H1 (cell line): ENCODE measurements at regions not wholly inside any gene's neighbourhood (a gene's known extent, or its start where the extent isn't known, plus 50 kb on each side); places are given as distances from the start of the nearest gene placed in this dataset.

ENCODE experiments used
- CTCF ChIA-PET: fragments of 300-600 bp; sonication (Branson Sonifier 250); formaldehyde crosslinking; loops from one replicate; lab custom pipeline; 2021; ENCODE audit not compliant: partially characterized antibody; lab: Charles Lee
- POLR2A ChIA-PET: fragments of 300-600 bp; sonication (Branson Sonifier 250); formaldehyde crosslinking; loops from one replicate; lab custom pipeline; 2021; ENCODE audit warnings: inconsistent platforms; ENCODE audit not compliant: partially characterized antibody; lab: Charles Lee
- DNase-seq, 2 experiments: peaks; one replicate each; pipeline versions ENCODE4 v3.0.0 to v3.0.0-alpha.2; 2010 to 2022; ENCODE audit warnings: low spot score in 2 of 2, low read depth in 1 of 2, mixed read lengths in 1 of 2
- FAIRE-seq: peaks from 2 replicates; lab custom pipeline; 2011; peaks lifted over from hg19 to GRCh38; lab: Jason Lieb, UNC
- H2AFZ ChIP-seq: 2 replicates; pipeline ENCODE4 v1.8.1; 2012; ENCODE audit warnings: low read length, inconsistent platforms
- H2AK5ac ChIP-seq: 2 replicates; pipeline ENCODE4 v1.6.1; 2013; ENCODE audit warnings: low read depth, low read length
- H2BK120ac ChIP-seq: replicated peaks from 2 replicates; pipeline ENCODE3; 2013; ENCODE audit warnings: low read depth, low read length, inconsistent platforms
- H2BK12ac ChIP-seq: 2 replicates; pipeline ENCODE4 v1.6.1; 2013; ENCODE audit warnings: low read depth, low read length
- H2BK15ac ChIP-seq: 2 replicates; pipeline ENCODE4 v1.6.1; 2013; ENCODE audit warnings: low read length
- H2BK20ac ChIP-seq: 2 replicates; pipeline ENCODE4 v1.6.1; 2013; ENCODE audit warnings: low read length
- H2BK5ac ChIP-seq: 2 replicates; pipeline ENCODE4 v1.6.1; 2013; ENCODE audit warnings: low read depth, low read length
- H3K14ac ChIP-seq: 2 replicates; pipeline ENCODE4 v1.6.1; 2013; ENCODE audit warnings: inconsistent platforms; ENCODE audit not compliant: insufficient read length
- H3K18ac ChIP-seq: 2 replicates; pipeline ENCODE4 v1.6.1; 2013; ENCODE audit warnings: low read length; ENCODE audit errors: extremely low read depth
- H3K23ac ChIP-seq: 2 replicates; pipeline ENCODE4 v1.6.1; 2013; ENCODE audit warnings: inconsistent platforms; ENCODE audit not compliant: insufficient read length
- H3K23me2 ChIP-seq: 2 replicates; pipeline ENCODE4 v1.6.1; 2013; ENCODE audit warnings: low read depth, low read length
- H3K27ac ChIP-seq: 2 replicates; pipeline ENCODE4 v1.6.1; 2011; ENCODE audit warnings: low read depth, low read length, inconsistent platforms
- H3K27me3 ChIP-seq, 4 experiments: replicated peaks in 1 of 4; 1 replicate in 1 of 4; 2 replicates in 3 of 4; pipeline versions ENCODE4 v1.6.1 to v1.8.1; 2011 to 2013; ENCODE audit warnings: low read length in 3 of 4, mild to moderate bottlenecking in 3 of 4, inconsistent platforms in 2 of 4, mixed read lengths in 2 of 4, moderate library complexity in 1 of 4; ENCODE audit not compliant: control insufficient read depth in 3 of 4, insufficient read depth in 3 of 4; ENCODE audit errors: extremely low read depth in 1 of 4
- H3K36me3 ChIP-seq, 4 experiments: 2 replicates each; pipeline versions ENCODE4 v1.6.1 to v1.8.1; 2011 to 2013; ENCODE audit warnings: mild to moderate bottlenecking in 4 of 4, low read length in 3 of 4, moderate library complexity in 2 of 4, control low read depth in 1 of 4, inconsistent platforms in 1 of 4; ENCODE audit not compliant: insufficient read depth in 4 of 4, control insufficient read depth in 2 of 4
- H3K4ac ChIP-seq: replicated peaks from 2 replicates; pipeline ENCODE3; 2013; ENCODE audit warnings: low read length, low read depth, mixed read lengths, inconsistent platforms; ENCODE audit not compliant: insufficient read length
- H3K4me1 ChIP-seq, 4 experiments: replicated peaks in 1 of 4; 1 replicate in 1 of 4; 2 replicates in 3 of 4; pipeline versions ENCODE4 v1.6.1 to v1.8.1; 2011 to 2013; ENCODE audit warnings: low read length in 3 of 4, inconsistent platforms in 2 of 4, mixed read lengths in 1 of 4; ENCODE audit not compliant: insufficient read depth in 4 of 4, control insufficient read depth in 3 of 4
- H3K4me2 ChIP-seq, 2 experiments: 2 replicates each; pipeline versions ENCODE4 v1.6.1 to v1.8.1; 2011 to 2013; ENCODE audit warnings: low read depth in 2 of 2, low read length in 2 of 2, control low read depth in 1 of 2, inconsistent platforms in 1 of 2, mild to moderate bottlenecking in 1 of 2; ENCODE audit not compliant: insufficient read depth in 1 of 2
- H3K4me3 ChIP-seq, 4 experiments: fragments of 200-600, 300-600 bp in 1 of 4; sonication (generic), shearing (Covaris generic), sonication (Bioruptor Twin) in 1 of 4; 2 replicates each; pipeline versions ENCODE4 v1.5.1 to v1.8.1; 2011 to 2016; ENCODE audit warnings: low read length in 4 of 4, low read depth in 3 of 4, control low read depth in 2 of 4, inconsistent platforms in 2 of 4, mild to moderate bottlenecking in 2 of 4, mixed read lengths in 1 of 4, moderate library complexity in 1 of 4; ENCODE audit not compliant: insufficient read depth in 2 of 4; ENCODE audit errors: extremely low read depth in 1 of 4
- H3K56ac ChIP-seq: replicated peaks from 2 replicates; pipeline ENCODE3; 2013; ENCODE audit warnings: low read depth, mild to moderate bottlenecking, mixed read lengths, low read length, inconsistent platforms; ENCODE audit not compliant: insufficient read length
- H3K79me1 ChIP-seq: 2 replicates; pipeline ENCODE4 v1.6.1; 2013; ENCODE audit warnings: low read depth, low read length, control low read depth
- H3K79me2 ChIP-seq, 2 experiments: 2 replicates each; pipeline versions ENCODE4 v1.6.1 to v1.8.1; 2012 to 2013; ENCODE audit warnings: low read length in 2 of 2, mild to moderate bottlenecking in 2 of 2, inconsistent platforms in 1 of 2; ENCODE audit not compliant: insufficient read depth in 2 of 2, control insufficient read depth in 1 of 2
- H3K9ac ChIP-seq, 4 experiments: replicated peaks in 1 of 4; 1 replicate in 1 of 4; 2 replicates in 3 of 4; pipeline versions ENCODE4 v1.6.1 to v1.8.1; 2011 to 2013; ENCODE audit warnings: low read depth in 3 of 4, low read length in 3 of 4, control low read depth in 2 of 4, mild to moderate bottlenecking in 2 of 4, moderate library complexity in 2 of 4, inconsistent platforms in 1 of 4; ENCODE audit errors: extremely low read depth in 1 of 4
- H3K9me3 ChIP-seq, 2 experiments: 2 replicates each; pipeline versions ENCODE4 v1.6.1 to v1.8.1; 2012 to 2013; ENCODE audit warnings: mild to moderate bottlenecking in 2 of 2, moderate library complexity in 2 of 2, control low read depth in 1 of 2, inconsistent platforms in 1 of 2, low read depth in 1 of 2, low read length in 1 of 2, mixed read lengths in 1 of 2; ENCODE audit not compliant: insufficient read depth in 2 of 2
- H4K20me1 ChIP-seq, 2 experiments: replicated peaks in 1 of 2; 2 replicates each; pipeline versions ENCODE3 to v1.8.1; 2011 to 2013; ENCODE audit warnings: inconsistent platforms in 2 of 2, low read length in 2 of 2, mild to moderate bottlenecking in 1 of 2; ENCODE audit not compliant: insufficient read depth in 2 of 2, control insufficient read depth in 1 of 2
- H4K5ac ChIP-seq: 2 replicates; pipeline ENCODE4 v1.6.1; 2013; ENCODE audit warnings: low read length, low read depth, mixed read lengths, inconsistent platforms; ENCODE audit not compliant: insufficient read length
- H4K8ac ChIP-seq: 2 replicates; pipeline ENCODE4 v1.8.0; 2013; ENCODE audit warnings: mild to moderate bottlenecking, moderate library complexity, low read length, inconsistent platforms; ENCODE audit not compliant: insufficient read depth; ENCODE audit errors: extremely low read depth
- H4K91ac ChIP-seq: replicated peaks from 2 replicates; pipeline ENCODE3; 2013; ENCODE audit warnings: low read length, mixed read lengths, inconsistent platforms; ENCODE audit not compliant: insufficient read length
- ASH2L ChIP-seq: fragments of 200-600, 300-600 bp; sonication (generic); IDR thresholded peaks from one replicate; pipeline ENCODE4 v1.7.1; 2017; ENCODE audit warnings: low read length
- ATF2 ChIP-seq: IDR thresholded peaks from 2 replicates; pipeline ENCODE4 v1.6.1; 2012; ENCODE audit warnings: low read length, inconsistent platforms
- CBX8 ChIP-seq: fragments of 300-800, 300-1000 bp; sonication (generic); IDR thresholded peaks from 2 replicates; pipeline ENCODE4 v1.7.1; 2016; ENCODE audit warnings: low read depth, low read length, borderline replicate concordance
- CTBP2 ChIP-seq: IDR thresholded peaks from 2 replicates; pipeline ENCODE4 v1.7.0; 2011; ENCODE audit warnings: borderline replicate concordance, mild to moderate bottlenecking, moderate library complexity, mixed read lengths, low read length; ENCODE audit not compliant: insufficient read depth, insufficient read length
- EP300 ChIP-seq, 2 experiments: IDR thresholded peaks; 1 replicate in 1 of 2; 2 replicates in 1 of 2; pipeline ENCODE4 v1.6.1; 2011 to 2012; ENCODE audit warnings: low read depth in 2 of 2, low read length in 2 of 2, mild to moderate bottlenecking in 2 of 2, borderline replicate concordance in 1 of 2, inconsistent platforms in 1 of 2, moderate library complexity in 1 of 2
- EZH2 ChIP-seq: fragments of 200-600 bp; sonication (generic); IDR thresholded peaks from 2 replicates; pipeline ENCODE4 v1.7.1; 2012; ENCODE audit warnings: low read depth, mild to moderate bottlenecking, moderate library complexity, low read length, inconsistent platforms; ENCODE audit not compliant: severe bottlenecking
- GABPA ChIP-seq: IDR thresholded peaks from 2 replicates; pipeline ENCODE4 v1.6.1; 2011; ENCODE audit warnings: mild to moderate bottlenecking, low read length, moderate library complexity, borderline replicate concordance; ENCODE audit not compliant: insufficient read depth
- MAFK ChIP-seq: IDR thresholded peaks from 2 replicates; pipeline ENCODE4 v1.6.1; 2012; ENCODE audit warnings: low read depth, mild to moderate bottlenecking, improper control_type of control experiment, low read length
- POU5F1 ChIP-seq: IDR thresholded peaks from 2 replicates; pipeline ENCODE4 v1.6.1; 2011; ENCODE audit warnings: low read depth, mild to moderate bottlenecking, low read length, moderate library complexity
- RXRA ChIP-seq: IDR thresholded peaks from 2 replicates; pipeline ENCODE4 v1.6.1; 2011; ENCODE audit warnings: low read depth, mild to moderate bottlenecking, low read length, moderate library complexity; ENCODE audit not compliant: insufficient read depth
- SP4 ChIP-seq: IDR thresholded peaks from 2 replicates; pipeline ENCODE4 v1.6.1; 2012; ENCODE audit warnings: low read length, inconsistent platforms
- WGBS, 2 experiments: shearing (Covaris generic) in 1 of 2; methylation state at CpG; one replicate each; pipeline versions ENCODE4 v1.1.6 to v1.1.7; 2013 to 2015; ENCODE audit warnings: low lambda C conversion rate in 2 of 2, mixed read lengths in 2 of 2, inconsistent platforms in 1 of 2, low coverage in 1 of 2, missing lambda C conversion rate in 1 of 2; ENCODE audit not compliant: insufficient replicate concordance in 2 of 2, insufficient coverage in 1 of 2, insufficient read length in 1 of 2; ENCODE audit errors: extremely low coverage in 1 of 2, missing lambda C conversion rate in 1 of 2; 5-methylcytosine and 5-hydroxymethylcytosine counted together
- TF ChIP-seq, protein P1 (sequence below): IDR thresholded peaks from 2 replicates; pipeline ENCODE4 v1.6.1; 2012; ENCODE audit warnings: inconsistent platforms

- Histone ChIP-seq H3K9ac (no peak overlapping the region), H3K14ac (no peak overlapping the region), H4K20me1 (no peaks in the 10 kb centered on the region), H3K23ac (no peak overlapping the region), H4K8ac (no peak overlapping the region), H3K4ac (no peak overlapping the region), H3K27me3 (no peaks in the 10 kb centered on the region), H3K4me1 (no peaks in the 10 kb centered on the region), H3K18ac (no peak overlapping the region), H2BK15ac (no peak overlapping the region), H3K27ac (no peak overlapping the region), H3K36me3 (no peaks in the 10 kb centered on the region), H3K4me2 (no peak overlapping the region), H4K5ac (no peak overlapping the region), H3K23me2 (peaks cover 2% of the 10 kb centered on the region; the same call in 1 of the 2 replicates), H4K91ac (no peak overlapping the region), H3K9me3 (no peaks in the 10 kb centered on the region), H2AK5ac (no peak overlapping the region), H2BK5ac (no peak overlapping the region), H3K4me3 (no peak overlapping the region), H3K56ac (no peak overlapping the region), H2BK12ac (no peak overlapping the region), H2BK20ac (no peak overlapping the region), H2BK120ac (no peak overlapping the region), H3K79me2 (no peaks in the 10 kb centered on the region), H2AFZ (no peak overlapping the region), H3K79me1 (no peaks in the 10 kb centered on the region)
- POLR2A ChIA-PET: no interaction called here
- no peak for FAIRE-seq
- CTCF ChIA-PET: interaction anchor here (0.6 to 1.4 kb wide), 2 partner anchors 11 to 239 kb away, joined by 3 read pairs; no protein-coding TSS in a partner anchor
- WGBS, 2 experiments: 100% methylated on average over 1 of the region's 1 CpG; no CpG with 5 or more reads in 1 of the 2 experiments
- DNase-seq: no peak
- TF ChIP-seq EP300 (IDR thresholded peaks at IDR 0.05; ENCODE audit: borderline replicate concordance in 1 of 2, low read depth in 2 of 2, low read length in 2 of 2): no peak
- no peak for TF ChIP-seq ASH2L
- no peak for TF ChIP-seq ATF2
- TF ChIP-seq, protein P1, sequence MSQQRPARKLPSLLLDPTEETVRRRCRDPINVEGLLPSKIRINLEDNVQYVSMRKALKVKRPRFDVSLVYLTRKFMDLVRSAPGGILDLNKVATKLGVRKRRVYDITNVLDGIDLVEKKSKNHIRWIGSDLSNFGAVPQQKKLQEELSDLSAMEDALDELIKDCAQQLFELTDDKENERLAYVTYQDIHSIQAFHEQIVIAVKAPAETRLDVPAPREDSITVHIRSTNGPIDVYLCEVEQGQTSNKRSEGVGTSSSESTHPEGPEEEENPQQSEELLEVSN: no peak
- no peak for TF ChIP-seq EZH2
- TF ChIP-seq CBX8: no peak
- no peak for TF ChIP-seq GABPA
- TF ChIP-seq SP4: no peak
- no peak for TF ChIP-seq MAFK
- TF ChIP-seq RXRA: no peak
- no peak for TF ChIP-seq POU5F1
- no peak for TF ChIP-seq CTBP2
Observed at GRCh38 chr11:110992481-110992880, 253.0 kb upstream of the POU2AF2 start.
